Renal pelvis (tissue), 1 donor: ENCODE measurements at regions not wholly inside any gene's neighbourhood (a gene's known extent, or its start where the extent isn't known, plus 50 kb on each side); places are given as distances from the start of the nearest gene placed in this dataset.
A peak's percentile ranks its signal among the peaks of the same experiment; 100 is the strongest.
"Not testable (repeated sequence)": the region's sequence is repeated elsewhere in the genome, so short reads cannot be mapped to it uniquely, and the experiment has no call there.

Source experiments
- DNase-seq: peaks from one replicate; pipeline ENCODE4 v3.0.0-alpha.2; 2013

DNA sequence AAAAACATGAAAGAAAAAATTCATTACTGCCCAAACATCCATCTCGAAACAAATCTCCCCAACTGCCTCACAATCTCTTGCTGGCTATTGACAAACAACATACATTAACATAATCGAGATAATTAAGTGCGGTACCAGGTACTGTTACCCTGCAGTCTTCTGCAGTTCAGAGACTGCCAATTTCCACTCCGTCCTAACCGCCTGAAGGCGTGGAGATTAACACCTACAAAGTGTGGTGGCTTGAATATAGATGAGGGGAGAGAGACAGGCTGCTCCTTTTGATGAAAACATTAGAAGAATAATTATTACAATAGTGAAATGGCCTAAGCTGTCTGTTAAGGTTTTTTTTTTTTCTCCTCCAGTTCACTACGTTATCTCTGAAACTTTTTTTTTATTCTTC lies 258.9 kb upstream of the SOX4 start:
- no peak for DNase-seq

- no peak for DNase-seq
Observed at GRCh38 chr6:21335591-21335990, 258.0 kb upstream of the SOX4 start.

DNA sequence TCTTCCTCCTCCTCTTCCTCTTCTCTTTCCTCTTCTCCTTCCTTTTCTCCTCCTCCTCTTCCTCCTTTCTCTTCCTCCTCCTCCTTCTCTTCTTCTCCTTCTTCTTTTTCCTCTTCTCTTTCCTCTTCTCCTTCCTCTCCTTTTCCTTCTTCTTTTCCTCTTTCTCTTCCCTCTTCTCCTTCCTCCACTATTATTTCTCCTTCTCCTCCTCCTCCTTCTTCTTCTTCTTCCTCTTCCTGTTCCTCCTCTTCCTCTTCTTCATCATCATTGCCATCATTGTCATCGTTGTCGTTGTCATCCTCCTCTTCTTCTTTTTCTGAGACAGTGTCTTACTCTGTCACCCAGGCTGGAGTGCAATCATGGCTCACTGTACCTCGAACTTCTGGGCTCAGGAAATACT lies 256.3 kb upstream of the SOX4 start:
- DNase-seq, result no peak

- no peak for DNase-seq
Observed at GRCh38 chr6:21340573-21340972, 253.0 kb upstream of the SOX4 start.

- no peak for DNase-seq
Observed at GRCh38 chr6:21341910-21342309, 251.6 kb upstream of the SOX4 start.

DNA sequence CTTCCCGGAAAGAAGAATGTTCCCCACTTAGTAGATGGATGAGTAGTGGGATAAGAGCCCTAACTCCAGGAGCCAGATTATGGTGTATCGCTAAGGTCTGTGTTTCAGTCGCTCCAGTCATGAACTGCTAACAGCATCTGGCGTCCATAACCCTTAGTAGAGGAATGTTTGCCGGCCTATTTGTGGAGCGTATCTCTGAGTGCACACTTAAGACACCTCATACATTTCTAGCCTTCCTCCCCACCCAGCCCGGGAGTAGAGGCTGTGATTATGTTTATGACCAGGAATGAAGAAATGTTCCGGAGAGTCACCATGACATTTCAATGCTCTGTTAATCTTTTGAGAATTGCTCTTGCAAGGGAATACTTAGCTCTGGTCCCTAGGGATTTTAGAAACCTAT lies 251.1 kb upstream of the SOX4 start:
- no peak for DNase-seq

GRCh38 chr6:21345704-21346103 lies 247.8 kb upstream of the SOX4 start:
- not testable (repeated sequence) for DNase-seq

DNA sequence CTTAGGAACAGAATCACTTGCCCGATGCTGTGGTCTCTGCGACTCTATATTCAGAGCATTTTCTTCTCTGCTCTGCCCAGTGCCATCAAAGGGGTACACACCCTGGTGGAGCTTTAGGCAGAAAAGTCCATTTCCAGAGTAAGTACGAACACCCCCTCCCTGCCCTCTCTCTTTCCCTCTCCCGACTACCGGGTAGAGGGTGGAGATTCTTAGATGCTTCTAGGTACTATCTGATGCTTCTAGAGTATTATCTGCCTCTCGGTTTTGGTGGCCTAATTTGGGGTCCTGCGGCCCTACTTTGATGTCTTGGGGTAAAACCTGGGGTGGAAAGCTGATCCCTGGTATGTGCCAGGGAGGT lies 245.4 kb upstream of the SOX4 start:
- DNase-seq, result no peak

DNA sequence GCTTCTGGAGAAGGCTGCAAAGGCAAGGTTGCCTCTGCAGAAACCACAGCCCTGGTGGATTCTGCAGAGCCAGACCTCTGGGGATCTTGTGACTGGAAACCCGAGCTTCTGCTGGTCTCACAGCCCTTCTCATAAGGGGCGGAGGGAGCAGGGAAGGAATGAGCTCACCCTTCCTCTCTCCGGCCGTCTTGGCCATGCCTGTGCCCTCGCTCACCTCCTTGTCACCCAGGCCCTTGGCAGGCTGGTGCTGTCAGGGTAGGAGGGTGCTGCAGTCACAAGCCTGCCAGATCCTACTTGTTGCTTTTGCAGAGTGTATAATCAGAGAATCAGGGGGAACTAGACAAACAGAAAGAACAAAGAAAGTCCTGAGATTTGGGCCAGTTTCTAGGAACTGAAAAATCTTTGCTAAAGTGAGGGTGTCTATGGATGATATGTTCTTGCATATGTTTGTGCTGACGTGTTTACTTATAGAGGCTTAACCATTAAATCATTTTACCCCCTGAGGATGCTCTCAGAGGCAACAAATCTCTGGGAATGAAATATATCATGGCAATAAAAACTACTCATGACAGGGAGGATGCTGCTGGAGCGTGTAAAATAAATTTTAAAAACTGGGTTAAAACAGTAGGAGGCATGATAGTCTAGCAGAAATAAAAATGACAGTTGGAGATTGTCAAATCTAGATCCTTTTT lies 244.9 kb upstream of the SOX4 start:
- DNase-seq, result peak; percentile 67

GRCh38 chr6:21349834-21350233 lies 243.7 kb upstream of the SOX4 start:
- no peak for DNase-seq

DNA sequence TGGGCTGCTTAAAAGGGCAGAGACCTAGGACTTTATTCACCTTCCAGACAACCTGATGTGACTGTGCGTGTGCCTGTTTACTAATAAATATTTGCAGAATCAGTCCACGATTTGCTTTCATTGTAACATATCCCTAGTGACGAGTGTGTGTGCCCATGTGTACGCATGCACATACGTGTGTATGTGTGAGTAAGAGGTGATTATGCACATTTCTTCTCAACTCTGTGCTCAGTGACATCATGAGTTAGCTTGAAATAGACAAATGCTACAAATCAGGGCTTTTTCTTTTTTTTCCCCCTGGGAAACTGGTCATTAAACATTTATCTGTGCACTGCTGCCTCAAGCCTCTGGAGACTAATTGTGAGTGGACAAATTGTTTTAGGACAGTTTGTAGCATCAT lies 242.6 kb upstream of the SOX4 start:
- no peak for DNase-seq

- no peak for DNase-seq
Observed at GRCh38 chr6:21352131-21352530, 241.4 kb upstream of the SOX4 start.

- DNase-seq, result no peak
Observed at GRCh38 chr6:21354805-21355238, 238.7 kb upstream of the SOX4 start.

DNA sequence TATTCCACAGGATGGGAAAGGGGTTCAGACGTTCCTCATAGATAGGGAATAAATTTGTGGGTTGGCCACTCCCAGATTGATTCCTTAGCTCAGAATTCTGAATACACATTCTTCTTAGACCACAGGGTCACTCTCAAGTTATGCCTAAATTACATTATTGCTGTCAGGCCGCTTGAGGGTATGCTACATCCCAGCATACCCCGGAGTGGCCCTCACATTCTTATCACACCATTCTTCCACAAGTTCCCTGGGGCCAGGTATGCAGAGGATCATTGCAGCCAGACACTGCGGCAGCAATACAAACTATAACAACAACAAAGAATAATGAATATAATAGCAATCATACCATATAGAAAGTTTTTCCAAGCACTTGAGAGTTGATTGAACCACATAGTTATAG lies 237.9 kb upstream of the SOX4 start:
- no peak for DNase-seq

DNA sequence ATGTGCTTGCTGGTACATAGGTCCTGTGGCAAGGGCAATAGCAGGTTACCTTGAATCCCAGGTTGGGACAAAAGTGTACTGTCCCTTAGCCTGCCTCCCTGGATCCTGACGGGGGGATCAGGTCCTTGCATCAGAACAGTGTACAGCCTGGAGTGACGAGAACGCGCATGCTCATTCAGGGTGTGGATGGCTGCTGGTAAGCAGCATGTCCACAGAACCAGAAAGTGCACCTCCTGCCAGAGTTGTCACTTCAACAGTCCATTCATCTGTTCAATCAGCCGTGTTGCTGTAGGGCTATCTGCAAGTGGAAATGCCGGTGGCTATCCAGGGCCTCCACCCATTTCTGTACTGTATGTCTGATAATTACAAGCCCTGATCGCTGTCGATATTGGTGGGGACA lies 236.3 kb upstream of the SOX4 start:
- DNase-seq, result no peak

DNA sequence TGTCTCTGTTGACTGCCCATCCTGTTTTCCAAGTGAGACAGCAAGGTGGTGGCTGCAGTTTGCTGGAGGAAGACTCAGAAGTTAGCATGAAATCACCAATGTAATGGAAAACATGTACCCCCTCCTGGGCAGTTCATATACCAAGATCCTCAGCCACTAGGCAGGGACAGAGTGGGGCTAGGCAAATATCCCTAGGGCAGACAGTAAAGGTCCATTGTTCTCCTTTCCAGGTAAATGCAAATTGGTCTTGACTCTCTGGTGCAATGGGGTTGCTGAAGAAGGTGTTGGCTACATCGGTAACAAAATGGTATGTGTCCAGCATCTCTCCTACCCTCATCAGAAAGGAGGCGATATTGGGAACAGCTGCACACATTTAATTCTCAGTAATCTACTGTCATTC lies 233.6 kb upstream of the SOX4 start:
- DNase-seq, result no peak

- DNase-seq, result no peak
Observed at GRCh38 chr6:21360336-21360735, 233.2 kb upstream of the SOX4 start.

- DNase-seq, result no peak
Observed at GRCh38 chr6:21367148-21367547, 226.4 kb upstream of the SOX4 start.

GRCh38 chr6:21367649-21368154 lies 225.8 kb upstream of the SOX4 start:
- DNase-seq, result no peak

GRCh38 chr6:21371061-21371460 lies 222.5 kb upstream of the SOX4 start:
- no peak for DNase-seq

GRCh38 chr6:21371676-21372171 lies 221.8 kb upstream of the SOX4 start:
- peak; percentile 48 for DNase-seq

GRCh38 chr6:21375151-21376116 lies 218.1 kb upstream of the SOX4 start:
- no peak for DNase-seq

DNA sequence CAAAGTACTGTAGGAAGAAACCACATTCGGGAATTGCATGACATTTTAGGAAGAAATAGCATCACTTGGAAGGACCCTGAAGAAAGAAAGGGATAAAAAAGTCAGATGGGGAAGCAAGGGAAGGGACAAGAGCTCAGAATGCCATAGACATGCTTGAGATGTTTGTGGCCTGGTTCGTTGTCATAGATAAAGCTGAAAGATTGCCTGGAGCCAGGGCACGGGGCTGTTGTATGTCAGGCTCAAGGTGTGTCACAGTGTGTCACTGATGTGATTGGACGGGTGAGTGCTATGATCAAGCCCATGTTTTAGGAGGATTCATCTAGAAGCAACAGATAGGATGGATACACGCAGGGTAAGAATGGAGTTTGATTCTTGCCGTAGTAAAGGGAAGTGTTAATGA lies 216.2 kb upstream of the SOX4 start:
- no peak for DNase-seq
